GM12878 (cell line): ENCODE measurements at regions not wholly inside any gene's neighbourhood (a gene's known extent, or its start where the extent isn't known, plus 50 kb on each side); places are given as distances from the start of the nearest gene placed in this dataset.

ENCODE experiments used
- ATAC-seq: fragments of 200-7000 bp; cut with Tn5 transposase; 3 replicates; pipeline ENCODE4 v1.9.1; 2020; ENCODE audit warnings: mild to moderate bottlenecking, moderate library complexity
- BruUV-seq: library from RNA; stranded (reverse); fragments of 400-500 nt; replicated peaks from 2 replicates; lab custom pipeline; 2021; lab: Mats Ljungman, UMichigan
- CTCF ChIA-PET: fragments of 300-600 bp; sonication (Branson Sonifier 250); formaldehyde crosslinking; extraction: SDS; loops from one replicate; lab custom pipeline; 2021; ENCODE audit warnings: inconsistent platforms; lab: Yijun Ruan, JAX
- POLR2A ChIA-PET: fragments of 350-600 bp; formaldehyde crosslinking; extraction: SDS; loops from one replicate; lab custom pipeline; 2021; ENCODE audit warnings: inconsistent platforms; lab: Charles Lee
- RAD21 ChIA-PET: fragments of 300-600 bp; sonication (Branson Sonifier 250); formaldehyde crosslinking; loops from one replicate; lab custom pipeline; 2023; ENCODE audit warnings: antibody characterized with exemption; ENCODE audit not compliant: unreplicated experiment; lab: Charles Lee
- SMC1A ChIA-PET: fragments of 300-600 bp; sonication (Branson Sonifier 250); formaldehyde crosslinking; loops from one replicate; lab custom pipeline; 2023; ENCODE audit not compliant: unreplicated experiment, uncharacterized antibody; lab: Charles Lee
- DNase-seq: peaks from one replicate; pipeline ENCODE4 v3.0.0-alpha.2; 2011; ENCODE audit warnings: low read depth, low spot score
- FAIRE-seq: peaks from 3 replicates; lab custom pipeline; 2011; peaks lifted over from hg19 to GRCh38; lab: Jason Lieb, UNC
- H2AFZ ChIP-seq: 2 replicates; pipeline ENCODE4 v1.6.0; 2011; ENCODE audit warnings: low read depth, low read length, control low read depth; ENCODE audit not compliant: control insufficient read depth
- H3K27ac ChIP-seq: 2 replicates; pipeline ENCODE4 v1.5.1; 2011; ENCODE audit warnings: control low read depth; ENCODE audit not compliant: control insufficient read depth, insufficient read depth
- H3K27me3 ChIP-seq, 2 experiments: replicated peaks in 1 of 2; 2 replicates each; pipeline versions ENCODE4 v1.6.0 to v1.6.1; 2011; ENCODE audit warnings: low read length in 1 of 2; ENCODE audit not compliant: control insufficient read depth in 2 of 2, insufficient read depth in 2 of 2
- H3K36me3 ChIP-seq, 2 experiments: 2 replicates each; pipeline ENCODE4 v1.5.1; 2011; ENCODE audit warnings: low read length in 1 of 2; ENCODE audit not compliant: control insufficient read depth in 2 of 2, insufficient read depth in 2 of 2
- H3K4me1 ChIP-seq: 2 replicates; pipeline ENCODE4 v1.6.1; 2011; ENCODE audit warnings: mild to moderate bottlenecking, low read length, moderate library complexity, mixed read lengths; ENCODE audit not compliant: control insufficient read depth, insufficient read depth
- H3K4me2 ChIP-seq: 2 replicates; pipeline ENCODE4 v1.6.0; 2011; ENCODE audit warnings: control low read depth; ENCODE audit not compliant: control insufficient read depth, insufficient read depth
- H3K4me3 ChIP-seq: fragments of 200-600 bp; sonication (generic); 2 replicates; pipeline ENCODE4 v1.5.1; 2016
- H3K79me2 ChIP-seq: 2 replicates; pipeline ENCODE4 v1.6.0; 2011; ENCODE audit warnings: low read length; ENCODE audit not compliant: control insufficient read depth, insufficient read depth
- H3K9ac ChIP-seq: 2 replicates; pipeline ENCODE4 v1.8.0; 2011; ENCODE audit warnings: low read length, control low read depth, mixed read lengths; ENCODE audit not compliant: control insufficient read depth, insufficient read depth
- H3K9me3 ChIP-seq: replicated peaks from 3 replicates; pipeline ENCODE4 v1.5.1; 2011; ENCODE audit warnings: mild to moderate bottlenecking, low read length; ENCODE audit not compliant: control insufficient read depth, insufficient read depth
- H4K20me1 ChIP-seq: 2 replicates; pipeline ENCODE4 v1.6.0; 2011; ENCODE audit not compliant: control insufficient read depth, insufficient read depth
- CBX3 ChIP-seq: fragments of 200-600 bp; sonication (generic); IDR thresholded peaks from 2 replicates; pipeline ENCODE4 v1.6.1; 2016; ENCODE audit warnings: low read depth, borderline replicate concordance
- CREB1 ChIP-seq: IDR thresholded peaks from 2 replicates; pipeline ENCODE4 v1.6.1; 2012; ENCODE audit warnings: low read depth, mild to moderate bottlenecking, inconsistent platforms
- DPF2 ChIP-seq: fragments of 450-650 bp; IDR thresholded peaks from 2 replicates; pipeline ENCODE4 v1.6.1; 2017; ENCODE audit warnings: mild to moderate bottlenecking
- IKZF1 ChIP-seq: fragments of 450-650 bp; conservative IDR thresholded peaks from 2 replicates; pipeline ENCODE4 v1.6.1; 2017; ENCODE audit warnings: antibody characterized with exemption, mild to moderate bottlenecking
- NFIC ChIP-seq: IDR thresholded peaks from 2 replicates; pipeline ENCODE4 v1.6.1; 2012; ENCODE audit warnings: low read depth, mild to moderate bottlenecking, inconsistent platforms, low read length, moderate library complexity
- NR2C2 ChIP-seq: IDR thresholded peaks from 2 replicates; pipeline ENCODE4 v1.6.1; 2011; ENCODE audit warnings: borderline replicate concordance, low read depth; ENCODE audit not compliant: control insufficient read depth, insufficient read length
- POLR2AphosphoS5 ChIP-seq: IDR thresholded peaks from 2 replicates; pipeline ENCODE4 v1.6.1; 2011; ENCODE audit warnings: mild to moderate bottlenecking, low read length, inconsistent platforms
- SMARCA5 ChIP-seq: fragments of 450-650 bp; IDR thresholded peaks from 2 replicates; pipeline ENCODE4 v1.6.1; 2017; ENCODE audit warnings: mild to moderate bottlenecking
- SPI1 ChIP-seq: IDR thresholded peaks from 2 replicates; pipeline ENCODE4 v1.6.1; 2011; ENCODE audit warnings: low read depth, mild to moderate bottlenecking, low read length, moderate library complexity, borderline replicate concordance; ENCODE audit not compliant: insufficient read depth
- USF2 ChIP-seq: IDR thresholded peaks from 2 replicates; pipeline ENCODE4 v1.6.1; 2011; ENCODE audit warnings: low read depth, low read length, improper control_type of control experiment, borderline replicate concordance
- ZNF274 ChIP-seq: IDR thresholded peaks from one replicate; pipeline ENCODE4 v1.8.0; 2011; ENCODE audit not compliant: insufficient read length, insufficient read depth
- WGBS: methylation state at CpG from one replicate; pipeline ENCODE4 v1.1.6; 2016; ENCODE audit warnings: low lambda C conversion rate; ENCODE audit not compliant: insufficient replicate concordance, insufficient coverage; ENCODE audit errors: missing lambda C conversion rate; 5-methylcytosine and 5-hydroxymethylcytosine counted together
- in situ Hi-C: fragments of 300-500 bp; cut with MboI; formaldehyde crosslinking; loops from 9 replicates; pipeline ENCODE4 v1.14.3; 2018; ENCODE audit warnings: mixed read lengths
- intact Hi-C: fragments of 100-400 bp; cut with micrococcal nuclease; formaldehyde crosslinking; loops from one replicate; pipeline ENCODE4 v1.14.2; 2022; ENCODE audit not compliant: unreplicated experiment
- TF ChIP-seq, protein P1 (sequence below): fragments of 450-650 bp; IDR thresholded peaks from 2 replicates; pipeline ENCODE4 v1.6.1; 2017; ENCODE audit warnings: borderline replicate concordance
- TF ChIP-seq, protein P2 (sequence below): IDR thresholded peaks from 2 replicates; pipeline ENCODE4 v1.6.1; 2011; ENCODE audit warnings: low read depth, mild to moderate bottlenecking, low read length, moderate library complexity, borderline replicate concordance; ENCODE audit errors: extremely low read depth
- TF ChIP-seq, protein P3 (sequence below): IDR thresholded peaks from 2 replicates; pipeline ENCODE4 v1.6.1; 2012; ENCODE audit warnings: low read depth, low read length, improper control_type of control experiment

DNA sequence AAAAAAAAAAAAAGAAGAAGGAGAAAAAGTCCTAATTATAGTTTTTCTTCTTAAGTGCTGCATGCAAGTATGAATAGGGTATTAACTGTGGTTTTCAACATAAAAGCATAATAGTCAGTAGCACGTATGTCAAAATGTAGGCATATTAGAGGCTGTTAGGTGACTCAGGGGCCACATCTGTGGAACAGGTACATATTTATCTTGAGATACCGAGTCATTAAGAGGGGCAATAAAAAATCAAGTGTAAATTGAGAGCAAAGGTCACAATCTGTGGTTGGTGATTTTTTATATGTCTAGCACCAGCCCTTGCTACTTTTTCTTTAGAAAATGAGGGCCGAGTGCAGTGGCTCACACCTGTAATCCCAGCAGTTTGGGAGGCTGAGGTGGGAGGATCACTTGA is 1113.8 kb upstream of the RBFOX1 start:
- H2AFZ ChIP-seq, result no peak overlapping the region
- FAIRE-seq (no peak), DNase-seq (no peak), ATAC-seq (no peak)
- RAD21 ChIA-PET, result no interaction called here
- intact Hi-C loops, result no loop called here
- SMC1A ChIA-PET, result no interaction called here
- no peaks in the 10 kb centered on the region; the same call in 2 of the 3 replicates for H3K9me3 ChIP-seq
- no peaks in the 10 kb centered on the region for H3K27me3 ChIP-seq
- no peak overlapping the region for H3K9ac ChIP-seq
- no peak overlapping the region for H3K27ac ChIP-seq
- H3K4me2 ChIP-seq, result no peak overlapping the region
- no peak overlapping the region for H3K4me3 ChIP-seq
- no peaks in the 10 kb centered on the region for H4K20me1 ChIP-seq
- no peaks in the 10 kb centered on the region for H3K4me1 ChIP-seq
- 14% methylated on average over 3 of the region's 3 CpGs for WGBS
- no peaks in the 10 kb centered on the region for H3K79me2 ChIP-seq
- in situ Hi-C loops, result no loop called here
- BruUV-seq, result no TSS peak
- H3K36me3 ChIP-seq, result no peaks in the 10 kb centered on the region
- TF ChIP-seq CREB1, result no peak
- no peak for TF ChIP-seq ZNF274
- TF ChIP-seq SPI1, result no peak
- no peak for TF ChIP-seq POLR2AphosphoS5
- no peak for TF ChIP-seq IKZF1
- no peak for TF ChIP-seq DPF2
- TF ChIP-seq USF2, result no peak
- TF ChIP-seq NR2C2, result no peak
- TF ChIP-seq, protein P1, sequence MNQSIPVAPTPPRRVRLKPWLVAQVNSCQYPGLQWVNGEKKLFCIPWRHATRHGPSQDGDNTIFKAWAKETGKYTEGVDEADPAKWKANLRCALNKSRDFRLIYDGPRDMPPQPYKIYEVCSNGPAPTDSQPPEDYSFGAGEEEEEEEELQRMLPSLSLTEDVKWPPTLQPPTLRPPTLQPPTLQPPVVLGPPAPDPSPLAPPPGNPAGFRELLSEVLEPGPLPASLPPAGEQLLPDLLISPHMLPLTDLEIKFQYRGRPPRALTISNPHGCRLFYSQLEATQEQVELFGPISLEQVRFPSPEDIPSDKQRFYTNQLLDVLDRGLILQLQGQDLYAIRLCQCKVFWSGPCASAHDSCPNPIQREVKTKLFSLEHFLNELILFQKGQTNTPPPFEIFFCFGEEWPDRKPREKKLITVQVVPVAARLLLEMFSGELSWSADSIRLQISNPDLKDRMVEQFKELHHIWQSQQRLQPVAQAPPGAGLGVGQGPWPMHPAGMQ, result no peak
- TF ChIP-seq SMARCA5, result no peak
- TF ChIP-seq, protein P2, sequence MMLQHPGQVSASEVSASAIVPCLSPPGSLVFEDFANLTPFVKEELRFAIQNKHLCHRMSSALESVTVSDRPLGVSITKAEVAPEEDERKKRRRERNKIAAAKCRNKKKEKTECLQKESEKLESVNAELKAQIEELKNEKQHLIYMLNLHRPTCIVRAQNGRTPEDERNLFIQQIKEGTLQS, result no peak
- TF ChIP-seq CBX3, result no peak
- no peak for TF ChIP-seq NFIC
- TF ChIP-seq, protein P3, sequence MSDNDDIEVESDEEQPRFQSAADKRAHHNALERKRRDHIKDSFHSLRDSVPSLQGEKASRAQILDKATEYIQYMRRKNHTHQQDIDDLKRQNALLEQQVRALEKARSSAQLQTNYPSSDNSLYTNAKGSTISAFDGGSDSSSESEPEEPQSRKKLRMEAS, result no peak
- POLR2A ChIA-PET, result no interaction called here
- CTCF ChIA-PET, result no interaction called here
